Neural progenitor cell (in vitro differentiated cells): ENCODE measurements at regions not wholly inside any gene's neighbourhood (a gene's known extent, or its start where the extent isn't known, plus 50 kb on each side); places are given as distances from the start of the nearest gene placed in this dataset.

ENCODE experiments used
- CTCF ChIP-seq: fragments of 200-600 bp; sonication (generic); IDR thresholded peaks from 2 replicates; pipeline ENCODE4 v1.5.1; 2017; ENCODE audit warnings: antibody characterized with exemption, mild to moderate bottlenecking
- EZH2 ChIP-seq: fragments of 200-600 bp; sonication (generic); IDR thresholded peaks from 2 replicates; pipeline ENCODE4 v1.6.1; 2017; ENCODE audit warnings: antibody characterized with exemption, mild to moderate bottlenecking, moderate library complexity
- EZH2phosphoT487 ChIP-seq: fragments of 200-600 bp; sonication (generic); IDR thresholded peaks from 2 replicates; pipeline ENCODE4 v1.6.1; 2017; ENCODE audit warnings: antibody characterized with exemption

- TF ChIP-seq CTCF (no peak), EZH2phosphoT487 (no peak), EZH2 (no peak)
Observed at GRCh38 chr1:209491496-209491895, 92.0 kb upstream of the CAMK1G start.
